ENCODE measurements at regions not wholly inside any gene's neighbourhood (a gene's known extent, or its start where the extent isn't known, plus 50 kb on each side); places are given as distances from the start of the nearest gene placed in this dataset.

GRCh38 chr7:46177821-46178220, 256.7 kb upstream of the IGFBP3 start:
- Histone ChIP-seq H4K91ac (ENCODE audit: low read depth, low read length) (no peak overlapping the region), H3K79me2 (ENCODE audit: control insufficient read depth, insufficient read depth, low read length, poor library complexity) (no peaks in the 10 kb centered on the region), H2BK120ac (ENCODE audit: insufficient read depth, low read length, poor library complexity) (no peak overlapping the region), H3K79me1 (ENCODE audit: low read length) (peaks cover 3% of the 10 kb centered on the region), H3K9ac (ENCODE audit: low read length) (no peak overlapping the region), H2AK5ac (ENCODE audit: low read length) (no peak overlapping the region), H3K4me3 (ENCODE audit: low read depth, low read length) (no peak overlapping the region), H2BK12ac (ENCODE audit: low read length) (no peak overlapping the region), H3K23ac (ENCODE audit: low read length) (no peak overlapping the region), H3K4me2 (ENCODE audit: low read length) (no peak overlapping the region), H3K27me3 (ENCODE audit: insufficient read depth, low read length) (no peaks in the 10 kb centered on the region), H3K4ac (ENCODE audit: low read depth, low read length) (no peak overlapping the region), H4K8ac (ENCODE audit: low read depth, low read length) (no peak overlapping the region), H3K27ac (ENCODE audit: low read depth, low read length) (no peak overlapping the region), H4K12ac (ENCODE audit: low read depth, low read length) (no peak overlapping the region), H2AFZ (ENCODE audit: insufficient read depth, low read length, poor library complexity) (no peak overlapping the region), H3K36me3 (ENCODE audit: control insufficient read depth in 1 of 2, insufficient read depth in 2 of 2, low read length in 2 of 2) (no peaks in the 10 kb centered on the region), H3K18ac (ENCODE audit: low read length) (no peak overlapping the region), H3K4me1 (ENCODE audit: control insufficient read depth in 1 of 2, insufficient read depth in 2 of 2, low read length in 2 of 2) (peaks cover 6 to 11% of the 10 kb centered on the region in 2 experiments), H3K14ac (ENCODE audit: low read length) (no peak overlapping the region), H3K9me3 (ENCODE audit: insufficient read depth, low read depth, low read length) (peaks cover 3% of the 10 kb centered on the region), H2BK5ac (ENCODE audit: low read depth, low read length, poor library complexity) (no peak overlapping the region)
- DNase-seq = no peak
- WGBS (ENCODE audit: extremely low coverage, insufficient coverage, insufficient read length) = no CpG with 5 or more reads among the region's 2 CpGs

- H3K36me3 ChIP-seq (ENCODE audit: control insufficient read depth in 1 of 2, insufficient read depth in 2 of 2, low read length in 2 of 2) = no peaks in the 10 kb centered on the region
- H2BK12ac ChIP-seq (ENCODE audit: low read length) = no peak overlapping the region
- H3K4me2 ChIP-seq (ENCODE audit: low read length) = no peak overlapping the region
- WGBS (ENCODE audit: extremely low coverage, insufficient coverage, insufficient read length) = no CpG with 5 or more reads among the region's 5 CpGs
- H3K4me1 ChIP-seq (ENCODE audit: control insufficient read depth in 1 of 2, insufficient read depth in 2 of 2, low read length in 2 of 2) = peaks cover 6 to 11% of the 10 kb centered on the region in 2 experiments
- H3K27me3 ChIP-seq (ENCODE audit: insufficient read depth, low read length) = no peaks in the 10 kb centered on the region
- no peak overlapping the region for H3K9ac ChIP-seq (ENCODE audit: low read length)
- H3K4ac ChIP-seq (ENCODE audit: low read depth, low read length) = no peak overlapping the region
- H2AFZ ChIP-seq (ENCODE audit: insufficient read depth, low read length, poor library complexity) = no peak overlapping the region
- H3K9me3 ChIP-seq (ENCODE audit: insufficient read depth, low read depth, low read length) = no peaks in the 10 kb centered on the region
- H2AK5ac ChIP-seq (ENCODE audit: low read length) = no peak overlapping the region
- H3K4me3 ChIP-seq (ENCODE audit: low read depth, low read length) = no peak overlapping the region
- no peak overlapping the region for H2BK5ac ChIP-seq (ENCODE audit: low read depth, low read length, poor library complexity)
- H3K18ac ChIP-seq (ENCODE audit: low read length) = no peak overlapping the region
- H3K79me2 ChIP-seq (ENCODE audit: control insufficient read depth, insufficient read depth, low read length, poor library complexity) = no peaks in the 10 kb centered on the region
- H3K14ac ChIP-seq (ENCODE audit: low read length) = no peak overlapping the region
- H3K79me1 ChIP-seq (ENCODE audit: low read length) = peaks cover 3% of the 10 kb centered on the region
- H3K27ac ChIP-seq (ENCODE audit: low read depth, low read length) = no peak overlapping the region
- H4K12ac ChIP-seq (ENCODE audit: low read depth, low read length) = no peak overlapping the region
- no peak overlapping the region for H2BK120ac ChIP-seq (ENCODE audit: insufficient read depth, low read length, poor library complexity)
- H3K23ac ChIP-seq (ENCODE audit: low read length) = no peak overlapping the region
- H4K91ac ChIP-seq (ENCODE audit: low read depth, low read length) = no peak overlapping the region
- DNase-seq = no peak
- H4K8ac ChIP-seq (ENCODE audit: low read depth, low read length) = no peak overlapping the region
Measured at GRCh38 chr7:46175221-46175620, 254.1 kb upstream of the IGFBP3 start.

GRCh38 chr7:46174196-46174580, 253.1 kb upstream of the IGFBP3 start:
- no CpG with 5 or more reads among the region's 2 CpGs for WGBS (ENCODE audit: extremely low coverage, insufficient coverage, insufficient read length)
- Histone ChIP-seq H3K9me3 (ENCODE audit: insufficient read depth, low read depth, low read length) (no peaks in the 10 kb centered on the region), H3K36me3 (ENCODE audit: control insufficient read depth in 1 of 2, insufficient read depth in 2 of 2, low read length in 2 of 2) (no peaks in the 10 kb centered on the region), H3K79me1 (ENCODE audit: low read length) (peaks cover 3% of the 10 kb centered on the region), H2AFZ (ENCODE audit: insufficient read depth, low read length, poor library complexity) (no peak overlapping the region), H2BK5ac (ENCODE audit: low read depth, low read length, poor library complexity) (no peak overlapping the region), H3K27ac (ENCODE audit: low read depth, low read length) (no peak overlapping the region), H3K79me2 (ENCODE audit: control insufficient read depth, insufficient read depth, low read length, poor library complexity) (peaks cover 2% of the 10 kb centered on the region), H4K8ac (ENCODE audit: low read depth, low read length) (peak overlapping the region; percentile 1), H3K4me1 (ENCODE audit: control insufficient read depth in 1 of 2, insufficient read depth in 2 of 2, low read length in 2 of 2) (peaks cover 6 to 11% of the 10 kb centered on the region in 2 experiments), H3K18ac (ENCODE audit: low read length) (no peak overlapping the region), H4K91ac (ENCODE audit: low read depth, low read length) (peak overlapping the region; percentile 11), H2BK120ac (ENCODE audit: insufficient read depth, low read length, poor library complexity) (peak overlapping the region; percentile 14), H3K23ac (ENCODE audit: low read length) (no peak overlapping the region), H3K4ac (ENCODE audit: low read depth, low read length) (no peak overlapping the region), H3K9ac (ENCODE audit: low read length) (no peak overlapping the region), H2AK5ac (ENCODE audit: low read length) (no peak overlapping the region), H3K14ac (ENCODE audit: low read length) (no peak overlapping the region), H4K12ac (ENCODE audit: low read depth, low read length) (no peak overlapping the region), H3K4me3 (ENCODE audit: low read depth, low read length) (no peak overlapping the region), H3K27me3 (ENCODE audit: insufficient read depth, low read length) (no peaks in the 10 kb centered on the region), H3K4me2 (ENCODE audit: low read length) (no peak overlapping the region), H2BK12ac (ENCODE audit: low read length) (no peak overlapping the region)
- DNase-seq = no peak

GRCh38 chr7:46173476-46174195, 252.6 kb upstream of the IGFBP3 start:
- no peak for DNase-seq
- Histone ChIP-seq H3K23ac (ENCODE audit: low read length) (no peak overlapping the region), H3K4me1 (ENCODE audit: control insufficient read depth in 1 of 2, insufficient read depth in 2 of 2, low read length in 2 of 2) (peaks cover 4 to 11% of the 10 kb centered on the region in 2 experiments), H4K91ac (ENCODE audit: low read depth, low read length) (peak overlapping the region; percentile 11), H2BK12ac (ENCODE audit: low read length) (peak overlapping the region; percentile 75), H3K18ac (ENCODE audit: low read length) (no peak overlapping the region), H3K14ac (ENCODE audit: low read length) (no peak overlapping the region), H3K79me1 (ENCODE audit: low read length) (peaks cover 3% of the 10 kb centered on the region), H4K12ac (ENCODE audit: low read depth, low read length) (no peak overlapping the region), H3K27me3 (ENCODE audit: insufficient read depth, low read length) (no peaks in the 10 kb centered on the region), H4K8ac (ENCODE audit: low read depth, low read length) (no peak overlapping the region), H2AFZ (ENCODE audit: insufficient read depth, low read length, poor library complexity) (no peak overlapping the region), H3K9me3 (ENCODE audit: insufficient read depth, low read depth, low read length) (no peaks in the 10 kb centered on the region), H2BK120ac (ENCODE audit: insufficient read depth, low read length, poor library complexity) (peak overlapping the region; percentile 18), H3K79me2 (ENCODE audit: control insufficient read depth, insufficient read depth, low read length, poor library complexity) (peaks cover 2% of the 10 kb centered on the region), H3K9ac (ENCODE audit: low read length) (no peak overlapping the region), H3K4ac (ENCODE audit: low read depth, low read length) (no peak overlapping the region), H3K27ac (ENCODE audit: low read depth, low read length) (no peak overlapping the region), H3K4me2 (ENCODE audit: low read length) (no peak overlapping the region), H3K4me3 (ENCODE audit: low read depth, low read length) (no peak overlapping the region), H2BK5ac (ENCODE audit: low read depth, low read length, poor library complexity) (no peak overlapping the region), H3K36me3 (ENCODE audit: control insufficient read depth in 1 of 2, insufficient read depth in 2 of 2, low read length in 2 of 2) (no peaks in the 10 kb centered on the region), H2AK5ac (ENCODE audit: low read length) (no peak overlapping the region)
- WGBS (ENCODE audit: extremely low coverage, insufficient coverage, insufficient read length) = no CpG with 5 or more reads among the region's 14 CpGs
